GM12878 (cell line): ENCODE measurements at regions not wholly inside any gene's neighbourhood (a gene's known extent, or its start where the extent isn't known, plus 50 kb on each side); places are given as distances from the start of the nearest gene placed in this dataset.

ENCODE experiments used
- ATAC-seq: fragments of 200-7000 bp; cut with Tn5 transposase; 3 replicates; pipeline ENCODE4 v1.9.1; 2020; ENCODE audit warnings: mild to moderate bottlenecking, moderate library complexity
- BruUV-seq: library from RNA; stranded (reverse); fragments of 400-500 nt; replicated peaks from 2 replicates; lab custom pipeline; 2021; lab: Mats Ljungman, UMichigan
- CTCF ChIA-PET: fragments of 300-600 bp; sonication (Branson Sonifier 250); formaldehyde crosslinking; extraction: SDS; loops from one replicate; lab custom pipeline; 2021; ENCODE audit warnings: inconsistent platforms; lab: Yijun Ruan, JAX
- POLR2A ChIA-PET: fragments of 350-600 bp; formaldehyde crosslinking; extraction: SDS; loops from one replicate; lab custom pipeline; 2021; ENCODE audit warnings: inconsistent platforms; lab: Charles Lee
- RAD21 ChIA-PET: fragments of 300-600 bp; sonication (Branson Sonifier 250); formaldehyde crosslinking; loops from one replicate; lab custom pipeline; 2023; ENCODE audit warnings: antibody characterized with exemption; ENCODE audit not compliant: unreplicated experiment; lab: Charles Lee
- SMC1A ChIA-PET: fragments of 300-600 bp; sonication (Branson Sonifier 250); formaldehyde crosslinking; loops from one replicate; lab custom pipeline; 2023; ENCODE audit not compliant: unreplicated experiment, uncharacterized antibody; lab: Charles Lee
- DNase-seq: peaks from one replicate; pipeline ENCODE4 v3.0.0-alpha.2; 2011; ENCODE audit warnings: low read depth, low spot score
- FAIRE-seq: peaks from 3 replicates; lab custom pipeline; 2011; peaks lifted over from hg19 to GRCh38; lab: Jason Lieb, UNC
- H2AFZ ChIP-seq: 2 replicates; pipeline ENCODE4 v1.6.0; 2011; ENCODE audit warnings: low read depth, low read length, control low read depth; ENCODE audit not compliant: control insufficient read depth
- H3K27ac ChIP-seq: 2 replicates; pipeline ENCODE4 v1.5.1; 2011; ENCODE audit warnings: control low read depth; ENCODE audit not compliant: control insufficient read depth, insufficient read depth
- H3K27me3 ChIP-seq, 2 experiments: replicated peaks in 1 of 2; 2 replicates each; pipeline versions ENCODE4 v1.6.0 to v1.6.1; 2011; ENCODE audit warnings: low read length in 1 of 2; ENCODE audit not compliant: control insufficient read depth in 2 of 2, insufficient read depth in 2 of 2
- H3K36me3 ChIP-seq, 2 experiments: 2 replicates each; pipeline ENCODE4 v1.5.1; 2011; ENCODE audit warnings: low read length in 1 of 2; ENCODE audit not compliant: control insufficient read depth in 2 of 2, insufficient read depth in 2 of 2
- H3K4me1 ChIP-seq: 2 replicates; pipeline ENCODE4 v1.6.1; 2011; ENCODE audit warnings: mild to moderate bottlenecking, low read length, moderate library complexity, mixed read lengths; ENCODE audit not compliant: control insufficient read depth, insufficient read depth
- H3K4me2 ChIP-seq: 2 replicates; pipeline ENCODE4 v1.6.0; 2011; ENCODE audit warnings: control low read depth; ENCODE audit not compliant: control insufficient read depth, insufficient read depth
- H3K4me3 ChIP-seq: fragments of 200-600 bp; sonication (generic); 2 replicates; pipeline ENCODE4 v1.5.1; 2016
- H3K79me2 ChIP-seq: 2 replicates; pipeline ENCODE4 v1.6.0; 2011; ENCODE audit warnings: low read length; ENCODE audit not compliant: control insufficient read depth, insufficient read depth
- H3K9ac ChIP-seq: 2 replicates; pipeline ENCODE4 v1.8.0; 2011; ENCODE audit warnings: low read length, control low read depth, mixed read lengths; ENCODE audit not compliant: control insufficient read depth, insufficient read depth
- H3K9me3 ChIP-seq: replicated peaks from 3 replicates; pipeline ENCODE4 v1.5.1; 2011; ENCODE audit warnings: mild to moderate bottlenecking, low read length; ENCODE audit not compliant: control insufficient read depth, insufficient read depth
- H4K20me1 ChIP-seq: 2 replicates; pipeline ENCODE4 v1.6.0; 2011; ENCODE audit not compliant: control insufficient read depth, insufficient read depth
- IKZF2 ChIP-seq, 2 experiments: fragments of 450-650 bp; IDR thresholded peaks; 2 replicates each; pipeline ENCODE4 v1.6.1; 2017; ENCODE audit warnings: mild to moderate bottlenecking in 2 of 2, moderate library complexity in 2 of 2
- PRDM15 ChIP-seq: fragments of 450-650 bp; formaldehyde crosslinking; IDR thresholded peaks from 2 replicates; pipeline ENCODE4 v1.4.0; 2020; ENCODE audit warnings: mild to moderate bottlenecking, moderate library complexity
- RAD51 ChIP-seq: fragments of 450-650 bp; IDR thresholded peaks from 2 replicates; pipeline ENCODE4 v1.6.1; 2016; ENCODE audit warnings: moderate library complexity, mild to moderate bottlenecking, inconsistent platforms
- ZNF24 ChIP-seq: fragments of 450-650 bp; IDR thresholded peaks from 2 replicates; pipeline ENCODE4 v1.6.1; 2017; ENCODE audit warnings: antibody characterized with exemption, mild to moderate bottlenecking
- ZSCAN29 ChIP-seq: fragments of 450-650 bp; IDR thresholded peaks from 2 replicates; pipeline ENCODE4 v1.6.1; 2017; ENCODE audit warnings: mild to moderate bottlenecking, moderate library complexity
- WGBS: methylation state at CpG from one replicate; pipeline ENCODE4 v1.1.6; 2016; ENCODE audit warnings: low lambda C conversion rate; ENCODE audit not compliant: insufficient replicate concordance, insufficient coverage; ENCODE audit errors: missing lambda C conversion rate; 5-methylcytosine and 5-hydroxymethylcytosine counted together
- in situ Hi-C: fragments of 300-500 bp; cut with MboI; formaldehyde crosslinking; loops from 9 replicates; pipeline ENCODE4 v1.14.3; 2018; ENCODE audit warnings: mixed read lengths
- intact Hi-C: fragments of 100-400 bp; cut with micrococcal nuclease; formaldehyde crosslinking; loops from one replicate; pipeline ENCODE4 v1.14.2; 2022; ENCODE audit not compliant: unreplicated experiment

GRCh38 chr2:56676966-56677365 lies 493.2 kb downstream of the CCDC85A start:
- H3K36me3 ChIP-seq, result no peaks in the 10 kb centered on the region
- H3K9me3 ChIP-seq, result no peaks in the 10 kb centered on the region; the same call in 2 of the 3 replicates
- ChIA-PET SMC1A (no interaction called here), RAD21 (no interaction called here), POLR2A (no interaction called here), CTCF (no interaction called here)
- no peak overlapping the region for H2AFZ ChIP-seq
- in situ Hi-C loops, result no loop called here
- DNase-seq, result no peak
- no peaks in the 10 kb centered on the region for H4K20me1 ChIP-seq
- no peak overlapping the region for H3K4me3 ChIP-seq
- no peak overlapping the region for H3K4me2 ChIP-seq
- no peak overlapping the region for H3K9ac ChIP-seq
- H3K79me2 ChIP-seq, result no peaks in the 10 kb centered on the region
- TF ChIP-seq ZNF24 (no peak), PRDM15 (CRISPR knock-in tag) (no peak), RAD51 (no peak), ZSCAN29 (no peak), IKZF2 (IDR thresholded peaks at IDR 0.05) (no peak)
- no peak overlapping the region for H3K27ac ChIP-seq
- WGBS, result 3% methylated on average over 2 of the region's 2 CpGs
- no peak for FAIRE-seq
- ATAC-seq, result no peak
- BruUV-seq, result no TSS peak
- H3K4me1 ChIP-seq, result no peaks in the 10 kb centered on the region
- intact Hi-C loops, result no loop called here
- no peaks in the 10 kb centered on the region for H3K27me3 ChIP-seq
